Right renal cortex interstitium (tissue), 3 donors: ENCODE measurements at regions not wholly inside any gene's neighbourhood (a gene's known extent, or its start where the extent isn't known, plus 50 kb on each side); places are given as distances from the start of the nearest gene placed in this dataset.

Source experiments
- DNase-seq, 3 donors: peaks; one replicate each; pipeline ENCODE4 v3.0.0-alpha.2; 2013; ENCODE audit warnings: low read depth in 3 of 3, low spot score in 2 of 3

DNA sequence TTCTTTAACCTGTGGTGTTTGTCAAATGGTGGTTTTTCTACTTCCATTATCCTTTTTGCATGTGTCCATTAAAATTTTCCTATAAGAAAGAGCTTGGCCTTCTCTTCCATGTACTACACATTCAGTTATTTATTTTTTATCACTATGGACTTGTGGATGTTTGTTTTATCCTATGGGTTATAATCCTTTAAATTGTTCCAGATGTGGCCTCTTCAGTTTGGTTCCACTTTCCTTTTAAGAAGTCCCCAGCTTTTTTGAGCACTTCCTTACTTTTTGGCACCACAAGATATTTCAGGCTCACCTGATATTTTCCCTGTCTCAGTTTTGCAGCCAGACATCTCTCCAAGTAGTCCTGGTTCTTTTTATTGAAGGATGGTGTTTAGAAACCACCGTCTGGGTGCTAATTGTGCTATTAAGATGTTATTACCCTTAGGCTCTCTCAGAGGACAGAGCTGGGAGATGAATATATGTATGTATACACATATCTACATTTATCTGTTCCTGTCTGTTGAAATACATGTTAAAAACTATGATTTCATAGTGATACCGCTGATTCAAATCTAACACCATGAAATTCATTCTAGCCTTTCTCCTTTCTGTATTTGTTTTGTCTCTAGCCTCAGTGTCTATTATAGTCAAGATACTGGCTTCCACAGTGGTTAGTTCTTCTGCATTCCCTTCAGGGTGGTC, 408.5 kb upstream of the RGS6 start:
- DNase-seq = no peak

DNA sequence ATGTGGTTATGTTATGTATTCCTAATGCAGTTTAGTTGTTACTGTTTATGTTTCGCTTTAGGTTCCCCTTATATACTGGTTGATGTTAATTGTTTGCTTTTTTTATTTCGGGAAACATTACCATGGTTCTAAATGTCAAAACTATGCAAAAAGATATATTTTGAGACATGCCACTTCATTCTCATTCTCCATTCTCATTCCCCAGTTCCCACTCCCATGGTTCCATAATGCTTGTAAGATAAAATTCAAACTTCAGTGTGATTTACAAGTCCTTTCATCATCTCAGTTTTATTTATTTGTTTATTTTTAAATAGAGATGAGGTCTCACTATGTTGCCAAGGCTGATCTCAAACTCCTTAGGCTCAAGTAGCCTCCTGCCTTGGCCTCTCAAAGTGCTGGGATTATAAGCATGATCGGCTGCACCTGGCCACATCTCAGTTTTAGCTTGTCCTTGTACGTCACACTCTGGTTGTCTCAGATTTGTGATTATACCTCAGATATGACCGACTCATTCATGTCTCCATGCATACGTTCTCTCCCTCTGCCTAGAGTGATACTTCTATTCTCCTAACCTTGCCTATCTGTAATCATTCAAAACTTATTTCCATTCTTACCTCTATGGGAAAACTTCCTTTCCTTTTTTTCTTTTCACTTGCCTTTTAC, 407.8 kb upstream of the RGS6 start:
- DNase-seq = no peak

DNA sequence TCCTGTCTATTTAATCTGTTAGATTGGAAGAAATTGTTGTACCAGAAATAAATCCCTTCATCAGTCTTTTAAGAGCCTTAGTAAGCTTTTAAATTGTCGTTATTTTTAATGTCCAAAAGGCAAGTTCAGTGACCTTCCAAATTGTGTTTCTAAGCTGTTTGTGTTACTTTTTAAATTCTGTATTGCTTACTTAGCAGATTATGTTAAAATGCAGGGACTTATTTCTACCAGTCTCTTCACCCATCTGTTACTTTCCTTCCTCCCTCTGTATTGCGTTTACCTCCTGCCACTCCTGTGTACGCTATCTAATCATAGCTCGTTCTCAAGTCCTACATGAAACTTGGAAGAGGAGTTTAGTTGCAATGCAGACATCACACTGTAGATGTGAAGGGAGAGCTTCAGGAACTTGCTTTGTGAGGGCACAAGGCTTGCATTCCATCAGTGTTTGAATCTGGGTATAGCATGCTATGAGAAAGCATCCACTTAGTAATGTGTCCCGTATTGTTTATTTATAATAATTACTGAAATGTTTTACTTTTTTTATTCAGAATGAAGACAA, 406.5 kb upstream of the RGS6 start:
- DNase-seq = no peak

DNA sequence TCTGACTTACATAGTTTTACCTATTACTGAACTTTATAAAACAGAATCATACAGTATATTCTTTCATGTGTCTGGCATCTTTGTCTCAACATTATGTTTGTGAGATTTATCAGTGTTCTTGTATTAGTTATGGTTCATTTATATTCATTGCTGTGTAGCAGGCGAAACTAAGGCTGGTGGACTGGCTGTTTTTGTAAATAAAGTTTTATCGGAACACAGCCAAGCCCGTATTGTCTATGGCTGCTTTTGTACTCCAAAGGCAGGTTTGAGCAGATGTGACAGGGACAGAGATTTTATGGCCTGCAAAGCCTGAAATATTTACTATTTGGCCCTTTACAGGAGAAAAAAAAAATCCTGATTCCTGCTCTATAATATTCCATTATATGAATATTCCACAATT, 405.8 kb upstream of the RGS6 start:
- DNase-seq = no peak

DNA sequence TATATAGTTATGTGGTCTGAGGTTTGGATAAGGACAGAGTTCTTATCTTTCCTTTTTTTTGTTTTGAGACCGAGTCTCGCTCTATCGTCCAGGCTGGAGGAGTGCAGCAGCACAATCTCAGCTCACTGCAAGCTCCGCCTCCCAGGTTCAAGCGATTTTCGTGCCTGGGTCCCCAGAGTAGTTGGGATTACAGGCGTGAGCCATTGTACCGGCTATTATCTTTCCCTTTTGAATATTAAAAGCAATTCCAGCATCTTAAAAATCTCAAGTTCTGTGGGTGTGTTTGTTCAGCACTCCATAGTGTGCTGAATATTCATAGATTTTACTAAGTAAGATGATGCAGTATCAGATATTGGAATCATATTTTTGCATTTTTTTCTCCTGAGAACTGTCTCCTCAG, 404.4 kb upstream of the RGS6 start:
- no peak for DNase-seq

DNA sequence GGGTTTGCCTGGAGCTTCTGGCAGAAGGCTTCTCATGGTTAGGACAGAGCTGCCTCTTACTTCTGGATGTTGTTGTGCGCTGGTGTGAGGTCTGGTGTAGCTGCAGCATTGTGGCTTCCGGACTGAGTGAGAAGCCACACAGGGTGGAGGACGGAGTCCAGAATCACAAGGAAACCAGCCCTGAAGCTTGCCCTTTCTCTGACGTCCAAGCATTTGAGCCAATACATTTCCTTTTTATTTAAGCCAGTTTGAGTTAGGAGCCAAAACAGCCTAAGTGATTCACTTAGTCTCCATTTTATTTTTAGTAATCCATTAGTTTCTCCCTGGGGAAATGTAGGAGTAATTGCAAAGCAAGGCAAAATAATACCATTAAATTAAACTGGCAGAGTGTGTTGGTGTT, 402.4 kb upstream of the RGS6 start:
- DNase-seq = no peak

DNA sequence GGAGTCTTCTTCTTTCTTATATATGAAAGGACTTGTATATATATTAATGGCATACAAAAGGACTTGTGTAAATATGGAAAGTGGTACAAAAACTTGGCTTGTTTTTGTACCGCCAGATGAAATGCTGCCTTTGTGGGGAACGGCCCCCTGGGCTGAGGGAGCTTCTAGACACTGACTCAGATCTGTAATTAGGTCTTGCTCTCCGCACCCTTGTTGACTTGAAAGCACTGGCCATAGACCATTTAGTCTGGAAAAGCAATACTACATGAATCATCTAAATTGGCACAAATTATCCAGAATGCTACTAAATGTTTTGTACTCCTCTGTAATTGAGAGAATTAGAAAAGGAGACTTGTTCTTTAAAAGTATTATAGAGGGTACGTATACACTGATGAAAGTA, 399.9 kb upstream of the RGS6 start:
- no peak for DNase-seq

DNA sequence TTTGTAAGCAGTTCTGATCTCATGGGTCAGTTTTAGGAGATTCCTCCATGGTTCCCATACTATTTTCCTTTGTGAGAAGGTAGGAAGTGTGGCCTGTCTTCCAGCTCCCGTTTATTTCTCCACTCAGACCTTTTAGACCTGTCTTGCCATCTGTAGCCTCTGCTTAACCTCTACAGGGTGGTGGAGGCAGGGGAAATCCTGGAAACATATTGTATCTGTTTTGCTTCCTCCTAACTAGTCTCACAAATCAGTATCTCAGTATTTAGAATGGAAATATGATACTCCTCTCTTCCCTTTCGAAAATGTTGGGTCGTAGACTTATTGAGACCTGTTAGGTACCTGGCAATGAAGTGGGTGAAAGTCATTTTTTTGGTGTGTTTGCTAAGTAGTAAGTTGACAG, 399.4 kb upstream of the RGS6 start:
- DNase-seq = no peak

DNA sequence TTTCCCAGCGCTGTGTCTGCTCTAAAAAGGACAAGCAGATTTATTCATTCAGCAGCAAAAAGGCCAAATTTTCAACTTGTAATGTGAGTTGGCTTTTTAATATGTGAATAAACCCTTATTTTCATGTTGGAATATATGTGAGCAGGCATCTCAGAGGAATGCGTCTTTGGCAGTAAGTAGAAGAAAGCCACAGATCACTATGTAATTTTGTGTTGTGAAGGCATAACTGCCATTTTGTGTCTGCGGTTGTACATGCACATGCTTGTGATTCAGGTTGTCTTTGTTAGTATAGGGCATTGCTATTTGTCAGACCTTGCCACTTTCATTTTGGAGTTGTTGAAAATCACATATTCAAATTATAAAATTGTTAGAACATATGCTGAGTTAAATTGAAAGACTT, 398.8 kb upstream of the RGS6 start:
- DNase-seq = no peak

DNA sequence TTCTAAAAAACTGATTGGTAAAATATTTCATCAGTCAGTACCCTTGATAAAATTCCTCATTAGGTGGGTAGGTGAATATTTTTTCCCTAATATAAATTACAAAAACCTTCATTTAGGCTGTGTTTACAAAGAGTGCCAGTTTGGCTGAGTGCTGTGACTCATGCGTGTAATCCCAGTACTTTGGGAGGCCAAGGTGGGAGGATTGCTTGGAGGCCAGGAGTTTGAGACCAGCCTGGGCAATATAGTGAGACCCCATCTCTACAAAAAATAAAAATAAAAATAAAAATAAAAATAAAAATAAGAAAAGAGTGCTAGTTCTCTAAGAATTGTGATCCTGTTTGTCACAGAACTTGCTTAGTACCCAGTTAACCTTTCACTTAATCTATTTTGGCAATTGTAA, 398.4 kb upstream of the RGS6 start:
- DNase-seq = no peak

DNA sequence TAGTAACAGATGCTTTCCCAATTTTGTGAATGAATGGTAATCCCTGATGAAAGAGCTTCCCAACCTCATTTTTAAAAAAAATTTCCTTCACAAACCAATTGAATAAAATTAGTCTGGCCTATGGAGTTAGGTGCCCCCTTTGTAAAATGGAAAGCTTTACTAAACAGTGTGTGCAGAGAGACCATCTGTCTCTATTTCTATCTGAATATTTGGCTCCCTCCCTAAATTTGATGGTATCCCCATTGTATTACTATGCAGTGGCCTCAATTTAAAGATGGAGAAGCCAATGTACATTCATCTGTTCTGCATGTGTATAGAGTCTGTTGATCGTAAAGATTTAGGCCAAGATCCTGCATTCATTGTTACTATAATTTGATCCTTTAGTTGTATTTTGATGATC, 397.7 kb upstream of the RGS6 start:
- no peak for DNase-seq

DNA sequence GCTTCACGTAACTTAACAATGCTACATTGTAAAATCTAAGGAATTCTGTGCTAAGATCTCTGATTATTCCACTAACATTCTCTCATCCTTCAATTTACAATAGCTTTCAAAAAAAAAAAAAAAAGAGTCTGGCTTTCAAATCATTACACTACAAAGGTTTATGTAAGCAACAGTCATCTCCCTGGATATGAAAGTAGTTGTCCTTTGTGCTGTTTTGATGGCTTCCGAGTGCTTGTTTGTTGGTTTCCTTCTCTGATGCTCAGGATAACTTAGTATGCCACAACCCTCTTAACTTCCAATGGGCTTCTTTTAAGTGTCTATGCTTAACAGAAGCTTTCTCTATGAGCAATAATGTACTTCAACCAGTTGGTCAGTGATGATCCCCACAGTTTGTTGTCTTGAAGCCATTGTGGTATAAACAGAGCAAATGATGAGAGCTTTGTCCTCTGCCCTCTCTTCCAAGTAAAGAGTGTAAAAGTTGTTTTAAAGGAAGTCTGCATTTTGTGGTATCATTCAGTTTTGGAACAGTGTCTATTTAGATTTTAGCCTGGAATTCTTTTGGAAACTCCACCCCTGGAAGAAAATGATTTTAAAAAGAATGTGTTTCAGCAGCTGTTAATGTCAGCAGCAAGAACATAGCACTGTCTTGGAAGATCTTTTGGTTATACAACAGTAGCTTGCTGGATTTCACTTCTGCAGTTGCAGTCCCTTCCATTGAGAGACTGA, 396.1 kb upstream of the RGS6 start:
- no peak for DNase-seq

DNA sequence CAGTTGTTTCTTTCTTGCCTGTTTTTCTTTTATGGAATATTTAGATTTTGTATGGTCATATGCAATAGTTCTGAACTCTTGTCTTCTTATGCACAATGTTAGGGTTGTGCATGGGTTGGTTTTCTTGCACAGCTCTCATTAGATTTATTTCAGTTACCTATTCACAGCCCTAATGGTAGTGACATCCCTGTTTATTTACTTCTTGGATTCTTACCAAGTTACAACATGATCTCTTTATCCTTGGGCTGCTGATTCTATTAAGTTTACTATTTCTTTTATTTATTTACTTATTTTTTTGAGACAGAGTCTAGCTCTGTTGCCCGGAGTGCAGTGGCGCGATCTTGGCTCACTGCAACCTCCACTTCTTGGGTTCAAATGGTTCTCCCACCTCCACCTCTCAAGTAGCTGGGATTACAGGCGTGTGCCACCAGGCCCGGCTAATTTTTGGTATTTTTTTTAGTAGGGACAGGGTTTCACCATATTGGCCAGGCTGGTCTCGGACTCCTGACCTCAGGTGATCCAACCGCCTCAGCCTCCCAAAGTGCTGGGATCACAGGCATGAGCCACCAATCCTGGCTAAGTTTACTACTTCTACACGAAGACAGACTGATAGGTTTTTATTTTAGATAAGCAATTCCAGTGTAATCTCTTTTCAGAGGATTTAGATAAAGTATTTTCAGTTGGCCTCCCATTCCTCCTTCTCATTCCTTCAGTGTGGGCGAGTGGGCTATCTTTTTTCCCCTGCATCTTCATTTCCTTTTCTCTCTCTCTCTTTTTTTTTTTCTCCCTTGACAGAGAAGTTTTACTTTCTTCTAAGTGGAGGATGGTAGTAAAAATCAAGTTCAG, 395.1 kb upstream of the RGS6 start:
- no peak for DNase-seq

DNA sequence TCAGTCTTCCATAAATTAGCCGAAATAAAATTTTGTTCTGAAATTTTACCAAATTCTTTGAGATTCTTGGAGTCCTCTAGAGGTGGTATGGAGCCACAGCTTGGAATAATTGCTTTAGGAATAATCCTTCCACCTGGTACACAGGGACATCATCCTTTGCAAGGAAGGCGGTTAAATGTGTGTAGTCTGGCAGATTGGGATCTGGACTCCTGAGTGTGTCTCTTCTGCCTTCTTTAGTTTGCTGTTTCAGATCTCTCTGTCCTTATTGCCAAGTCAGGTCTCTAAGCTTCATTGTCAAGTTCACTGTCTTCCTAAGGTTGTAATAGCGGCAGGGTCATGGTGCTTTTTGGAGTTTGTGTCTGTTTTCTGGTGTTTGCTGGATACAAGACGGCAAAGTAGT, 393.9 kb upstream of the RGS6 start:
- DNase-seq = no peak

DNA sequence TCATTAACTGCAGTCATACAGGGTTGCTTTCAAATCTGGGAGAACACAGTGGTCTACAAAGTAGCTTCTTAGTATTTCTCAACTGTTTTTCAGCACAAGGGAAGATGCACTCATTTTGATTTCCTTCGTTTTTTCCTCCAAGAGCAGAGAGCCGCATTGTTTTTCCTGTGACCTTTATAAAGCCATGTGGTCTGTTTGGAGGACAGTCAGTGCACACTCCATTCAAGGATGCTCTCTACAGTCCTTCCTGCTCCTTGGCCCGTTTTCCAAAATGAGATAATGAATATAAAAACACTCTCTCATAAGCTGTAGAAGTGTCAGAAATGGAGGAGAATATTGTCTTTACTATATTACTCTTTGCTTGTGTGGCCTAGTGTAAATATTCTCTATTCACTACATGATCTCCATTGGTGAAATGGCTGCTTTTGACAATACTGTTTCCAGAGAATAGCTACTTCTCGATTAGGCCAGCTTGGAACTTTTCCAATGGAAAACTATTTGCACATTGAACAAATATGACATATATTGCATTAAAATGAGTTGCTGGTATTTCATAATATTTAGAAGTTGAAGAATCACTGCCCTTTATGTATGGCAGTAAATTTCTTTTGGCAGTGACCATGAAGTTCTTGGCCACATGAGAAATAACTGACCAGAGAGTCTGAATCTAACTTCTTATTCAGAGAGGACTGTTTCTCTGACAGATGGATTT, 393.1 kb upstream of the RGS6 start:
- DNase-seq = no peak

DNA sequence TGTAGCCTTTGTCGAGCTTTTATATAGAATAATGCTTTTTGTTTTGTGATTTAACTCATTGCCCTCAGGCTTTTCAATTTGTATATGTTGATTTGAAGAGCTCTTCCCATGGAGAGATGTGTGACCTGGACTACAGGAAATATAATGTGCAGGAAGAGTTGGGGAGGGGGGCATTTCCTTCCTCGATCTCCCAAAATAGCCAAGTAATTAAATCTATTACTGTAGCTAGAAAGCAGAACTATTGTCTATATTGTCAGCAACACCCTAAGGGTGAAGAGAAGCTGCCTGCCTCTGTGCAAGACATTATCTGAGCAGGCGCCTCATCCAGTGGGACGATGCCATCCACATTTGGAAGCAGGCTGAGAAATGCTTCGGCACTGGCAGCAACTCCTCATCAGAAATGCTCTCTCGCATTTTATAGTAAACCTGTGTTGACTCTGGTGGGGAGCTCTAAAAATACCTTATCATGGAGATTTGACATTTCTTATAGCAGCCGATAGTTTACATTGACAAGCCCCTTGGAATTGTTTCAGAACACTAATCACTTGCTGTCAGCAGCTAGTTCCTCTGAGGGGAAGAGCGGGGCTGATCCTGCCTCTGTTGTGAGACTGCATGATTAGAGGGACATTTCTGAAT, 392.5 kb upstream of the RGS6 start:
- DNase-seq = no peak

DNA sequence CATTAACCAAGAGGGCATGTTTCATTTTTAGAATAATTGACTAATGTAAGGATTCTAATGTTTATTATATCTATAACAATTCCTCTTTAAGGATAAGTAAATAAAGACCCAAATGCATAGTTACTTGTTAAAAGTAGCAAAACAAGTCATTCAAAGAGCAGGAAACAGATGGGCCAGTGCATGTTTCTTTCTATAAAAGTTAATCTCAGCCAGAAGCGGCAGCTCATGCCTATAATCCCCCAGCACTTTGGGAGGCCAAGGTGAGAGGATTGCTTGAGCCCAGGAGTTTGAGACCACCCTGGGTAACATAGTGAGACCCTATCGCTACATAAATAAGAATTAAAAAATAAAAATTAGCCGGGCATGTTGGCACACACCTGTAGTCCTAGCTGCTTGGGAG, 391.0 kb upstream of the RGS6 start:
- no peak for DNase-seq

DNA sequence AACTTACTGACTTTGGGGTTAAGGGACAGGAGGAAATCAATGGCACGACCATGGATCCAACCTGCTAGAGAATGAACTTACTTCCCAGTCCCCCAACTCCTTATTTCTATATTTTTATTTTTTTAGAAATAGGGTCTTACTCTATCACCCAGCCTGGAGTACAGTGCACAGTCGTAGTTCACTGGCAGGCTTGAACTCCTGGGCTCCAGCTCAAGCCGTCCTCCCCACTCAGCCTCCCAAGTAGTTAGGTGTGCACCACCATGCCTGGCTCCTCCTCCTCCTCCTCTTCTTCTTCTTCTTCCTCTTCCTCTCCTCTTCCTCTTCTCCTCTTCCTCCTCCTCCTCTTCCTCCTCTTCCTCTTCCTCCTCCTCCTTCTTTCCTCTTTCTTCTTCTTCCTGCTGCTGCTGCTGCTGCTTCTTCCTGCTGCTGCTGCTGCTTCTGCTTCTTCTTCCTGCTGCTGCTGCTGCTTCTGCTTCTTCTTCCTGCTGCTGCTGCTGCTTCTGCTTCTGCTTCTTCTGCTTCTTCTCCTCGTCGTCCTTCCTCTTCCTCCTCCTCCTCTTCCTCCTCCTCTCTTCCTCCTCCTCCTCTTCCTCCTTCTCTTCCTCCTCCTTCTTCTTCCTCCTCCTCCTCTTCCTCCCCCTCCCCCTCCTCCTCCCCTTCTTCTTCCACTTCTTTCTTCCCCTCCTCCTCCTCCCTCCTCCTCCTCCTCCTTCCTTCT, 390.1 kb upstream of the RGS6 start:
- DNase-seq = no peak

DNA sequence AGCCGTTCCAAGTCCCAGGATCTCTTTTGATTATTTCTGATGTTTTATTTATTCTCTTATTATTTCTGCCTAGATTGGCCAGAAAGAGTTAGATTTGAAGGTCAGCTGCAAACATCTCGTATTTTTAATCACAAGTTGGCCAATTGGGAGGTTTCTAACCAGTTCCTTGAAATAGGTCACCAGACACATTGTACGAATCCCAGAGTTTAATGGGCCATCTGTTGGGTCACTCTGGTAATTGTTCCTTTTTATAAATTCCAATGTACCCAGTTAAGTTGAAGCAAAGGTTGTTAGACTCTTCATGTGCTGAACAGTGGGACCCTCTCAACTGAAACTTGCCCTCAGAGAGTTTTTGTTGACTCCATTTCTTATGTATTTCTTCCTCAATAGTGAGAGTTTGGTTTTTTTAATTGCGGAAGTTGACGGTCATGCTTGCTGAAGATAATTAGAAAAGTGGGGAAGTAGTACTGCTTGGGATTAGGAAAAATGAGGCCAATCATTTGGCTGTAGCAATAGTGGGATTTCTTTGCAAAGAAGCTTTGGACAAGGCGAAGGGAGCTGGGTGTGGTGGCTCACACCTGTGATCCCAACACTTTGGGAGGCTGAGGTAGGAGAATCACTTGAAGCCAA, 382.7 kb upstream of the RGS6 start:
- DNase-seq = no peak
